ENCODE measurements at regions not wholly inside any gene's neighbourhood (a gene's known extent, or its start where the extent isn't known, plus 50 kb on each side); places are given as distances from the start of the nearest gene placed in this dataset.

- TF ChIP-seq CTCF (conservative IDR thresholded peaks at IDR 0.05; ENCODE audit: low read length) (no peak), EZH2phosphoT487 (IDR thresholded peaks at IDR 0.05; ENCODE audit: borderline replicate concordance) (no peak)
Observed at GRCh38 chr9:38227061-38227540, 158.1 kb upstream of the SHB start.

All from Loucy (cell line).